NCI-H2081 treated with DMSO at 0.1 percent for 48 hours (cell line): ENCODE measurements at regions not wholly inside any gene's neighbourhood (a gene's known extent, or its start where the extent isn't known, plus 50 kb on each side); places are given as distances from the start of the nearest gene placed in this dataset.

Experiments
- DNase-seq: peaks from one replicate; lab custom pipeline; 2025; lab: John Stamatoyannopoulos, UW

- no peak for DNase-seq
These were observed 152.7 kb upstream of the SOX11 start for GRCh38 chr2:5539282-5540165.

GRCh38 chr2:5540856-5541255 is 151.3 kb upstream of the SOX11 start:
- DNase-seq: no peak

- no peak for DNase-seq
These were observed 147.9 kb upstream of the SOX11 start for GRCh38 chr2:5544205-5544786.

- DNase-seq: no peak
These were observed 146.0 kb upstream of the SOX11 start for GRCh38 chr2:5546181-5546580.

GRCh38 chr2:5548991-5549715 is 143.0 kb upstream of the SOX11 start:
- no peak for DNase-seq

- DNase-seq: no peak
These were observed 142.4 kb upstream of the SOX11 start for GRCh38 chr2:5549771-5550170.

GRCh38 chr2:5555636-5556035 is 136.5 kb upstream of the SOX11 start:
- DNase-seq: no peak

GRCh38 chr2:5561006-5561405 is 131.2 kb upstream of the SOX11 start:
- DNase-seq: no peak

- no peak for DNase-seq
These were observed 129.8 kb upstream of the SOX11 start for GRCh38 chr2:5562426-5562825.

- no peak for DNase-seq
These were observed 129.3 kb upstream of the SOX11 start for GRCh38 chr2:5562865-5563264.

GRCh38 chr2:5563411-5563810 is 128.8 kb upstream of the SOX11 start:
- DNase-seq: no peak

- DNase-seq: no peak
These were observed 122.9 kb upstream of the SOX11 start for GRCh38 chr2:5569256-5569655.

GRCh38 chr2:5576015-5576414 is 116.2 kb upstream of the SOX11 start:
- DNase-seq: no peak

- no peak for DNase-seq
These were observed 104.4 kb upstream of the SOX11 start for GRCh38 chr2:5587766-5588165.

GRCh38 chr2:5588601-5589000 is 103.6 kb upstream of the SOX11 start:
- no peak for DNase-seq

GRCh38 chr2:5589183-5589582 is 103.0 kb upstream of the SOX11 start:
- DNase-seq: no peak

GRCh38 chr2:5590886-5591285 is 101.3 kb upstream of the SOX11 start:
- DNase-seq: no peak

- DNase-seq: no peak
These were observed 99.3 kb upstream of the SOX11 start for GRCh38 chr2:5592916-5593315.

GRCh38 chr2:5594249-5594695 is 97.9 kb upstream of the SOX11 start:
- DNase-seq: no peak

- DNase-seq: no peak
These were observed 95.3 kb upstream of the SOX11 start for GRCh38 chr2:5596868-5597267.

- no peak for DNase-seq
These were observed 94.0 kb upstream of the SOX11 start for GRCh38 chr2:5598156-5598555.

GRCh38 chr2:5609201-5609600 is 83.0 kb upstream of the SOX11 start:
- DNase-seq: no peak

- DNase-seq: no peak
These were observed 79.5 kb upstream of the SOX11 start for GRCh38 chr2:5612666-5613065.
